Stimulated activated CD8-positive, alpha-beta memory T cell treated with anti-CD3 and anti-CD28 coated beads, Interleukin-15, amount 100 ng/mL, for 48 hours (primary cell): ENCODE measurements at regions not wholly inside any gene's neighbourhood (a gene's known extent, or its start where the extent isn't known, plus 50 kb on each side); places are given as distances from the start of the nearest gene placed in this dataset.
"Not testable (repeated sequence)": the region's sequence is repeated elsewhere in the genome, so short reads cannot be mapped to it uniquely, and the experiment has no call there.

Source experiments
- DNase-seq, 2 donors: peaks; one replicate each; pipeline ENCODE4 v3.0.0-alpha.2; 2020; ENCODE audit warnings: low read depth in 2 of 2

DNA sequence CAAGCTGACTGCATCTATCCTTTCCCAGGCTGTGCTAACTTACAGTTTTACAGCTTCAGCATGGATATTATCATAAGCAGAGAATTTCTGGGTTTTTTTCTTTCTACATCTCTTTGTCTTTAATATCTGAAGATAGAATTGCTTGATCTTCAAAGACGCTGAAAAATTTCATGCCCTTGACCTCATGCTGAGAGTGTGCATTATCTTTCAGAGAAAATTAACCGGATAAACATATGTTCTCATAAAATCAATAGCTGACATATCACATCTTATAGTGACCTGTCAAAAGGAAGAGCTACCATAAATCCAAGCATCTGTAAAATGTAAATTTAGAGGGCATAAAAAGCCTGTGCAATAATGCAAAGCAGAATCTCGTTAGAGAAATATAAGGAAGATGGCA lies 1704.1 kb upstream of the FLRT2 start:
- no peak for DNase-seq

DNA sequence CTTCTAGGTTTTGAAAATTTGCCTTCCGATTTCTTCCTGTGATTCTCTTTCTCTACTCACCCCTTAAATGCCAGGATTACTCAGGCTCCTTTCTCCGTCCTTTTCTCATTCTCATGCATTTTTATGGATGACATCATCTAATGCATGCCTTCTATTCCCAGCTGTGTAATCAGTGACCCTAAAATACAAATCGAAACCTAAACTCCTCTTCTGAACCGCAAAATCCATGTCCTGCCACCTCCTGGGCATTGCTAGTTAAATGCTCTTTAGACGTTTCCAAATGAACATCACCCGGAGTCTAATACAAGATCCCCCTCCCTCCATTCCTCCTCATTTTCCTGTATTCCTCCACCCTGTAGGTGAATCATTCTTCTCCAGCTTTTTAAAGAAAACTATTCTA lies 1703.1 kb upstream of the FLRT2 start:
- DNase-seq, result no peak

DNA sequence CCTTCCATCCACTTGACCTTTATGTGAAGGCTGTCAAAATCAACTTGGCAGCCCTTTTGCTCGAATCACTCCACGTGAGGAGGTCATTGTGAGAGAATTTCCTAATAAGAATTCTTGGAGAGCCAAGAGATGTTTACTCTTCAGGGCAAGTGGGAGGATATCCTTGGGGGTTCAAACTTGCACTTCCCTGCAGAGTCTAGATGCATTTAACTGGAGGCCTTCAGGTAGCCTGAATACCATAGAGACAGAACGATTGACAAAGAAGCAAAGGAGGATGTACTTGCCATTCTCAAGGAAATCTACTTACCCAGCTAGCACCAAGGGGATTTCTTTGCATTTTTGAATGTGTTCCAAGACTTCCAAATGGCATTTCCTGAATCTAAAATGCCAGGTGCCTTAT lies 1702.6 kb upstream of the FLRT2 start:
- no peak for DNase-seq

DNA sequence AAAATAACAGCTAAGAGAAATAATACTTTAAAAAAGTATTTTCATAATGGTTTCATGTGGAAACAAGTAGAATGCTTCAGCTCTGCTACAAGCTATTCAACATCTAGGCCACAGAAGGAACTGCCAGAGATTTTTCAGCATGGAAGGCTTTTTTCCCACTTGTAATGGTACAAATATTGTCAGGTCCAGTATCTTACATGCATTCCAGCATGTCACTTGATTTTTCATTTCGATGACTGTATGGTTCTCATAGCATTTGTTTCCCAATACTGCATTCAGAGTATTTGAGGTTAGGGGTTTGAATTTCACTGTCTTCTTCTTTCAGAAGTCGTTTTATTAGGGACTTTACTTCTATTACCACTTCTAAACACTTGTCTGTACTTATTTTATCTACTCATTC lies 1701.5 kb upstream of the FLRT2 start:
- DNase-seq, result no peak

DNA sequence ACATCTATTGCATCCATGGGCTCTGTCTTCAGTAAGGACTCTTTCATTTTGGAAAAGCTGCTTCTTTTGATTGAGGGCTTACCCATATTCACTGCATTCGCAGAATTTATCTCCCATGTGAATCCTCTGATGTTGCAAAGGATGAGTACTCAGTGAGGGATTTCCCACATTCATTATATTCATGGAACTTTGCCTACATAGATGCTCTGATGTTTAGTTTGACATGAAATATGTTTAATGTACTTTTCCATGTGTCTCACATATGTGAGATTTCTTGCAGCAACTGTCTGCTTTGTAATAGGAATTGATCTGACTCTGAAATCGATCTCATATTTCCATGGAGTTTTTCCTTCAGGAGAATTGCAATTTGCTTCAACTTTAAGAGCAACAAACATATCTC lies 1699.6 kb upstream of the FLRT2 start:
- no peak for DNase-seq

DNA sequence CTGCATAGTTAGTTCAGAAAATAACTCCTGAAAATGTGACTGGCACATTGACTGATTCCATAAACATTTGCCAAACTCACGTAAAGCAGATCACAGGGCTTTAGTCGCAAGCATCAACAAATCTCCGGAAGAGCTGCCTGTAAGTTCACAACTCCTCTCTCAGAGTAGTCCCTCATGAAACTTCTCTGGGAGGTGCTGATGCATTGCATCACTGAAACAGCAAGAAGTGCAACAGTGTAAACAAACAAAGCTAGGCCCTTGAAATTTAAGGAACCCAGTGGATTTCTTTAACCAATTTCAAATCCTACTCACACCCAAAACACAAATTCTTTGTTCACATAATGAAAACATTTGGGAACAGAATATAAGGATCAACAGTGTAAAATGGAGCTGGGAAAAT lies 1691.7 kb upstream of the FLRT2 start:
- DNase-seq, result no peak

DNA sequence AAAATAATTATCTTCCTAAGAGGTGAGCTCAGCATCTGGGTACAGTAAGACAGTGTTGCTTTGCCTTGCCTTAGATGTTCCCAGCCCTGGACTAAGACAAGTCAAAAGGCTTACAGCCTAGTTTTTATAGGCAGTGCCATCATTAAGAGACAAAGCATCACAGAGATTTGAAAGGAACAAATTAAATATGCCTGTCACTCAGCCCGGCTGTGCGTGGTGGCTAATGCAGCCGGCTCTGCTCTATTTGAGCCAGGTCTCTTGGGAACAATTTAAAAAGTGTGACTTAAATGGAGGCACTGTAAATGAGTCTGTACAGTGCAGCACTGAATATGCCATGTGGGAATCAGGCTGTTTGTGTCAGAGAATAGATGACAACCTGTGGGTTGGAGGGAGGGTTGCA lies 1687.4 kb upstream of the FLRT2 start:
- no peak for DNase-seq

DNA sequence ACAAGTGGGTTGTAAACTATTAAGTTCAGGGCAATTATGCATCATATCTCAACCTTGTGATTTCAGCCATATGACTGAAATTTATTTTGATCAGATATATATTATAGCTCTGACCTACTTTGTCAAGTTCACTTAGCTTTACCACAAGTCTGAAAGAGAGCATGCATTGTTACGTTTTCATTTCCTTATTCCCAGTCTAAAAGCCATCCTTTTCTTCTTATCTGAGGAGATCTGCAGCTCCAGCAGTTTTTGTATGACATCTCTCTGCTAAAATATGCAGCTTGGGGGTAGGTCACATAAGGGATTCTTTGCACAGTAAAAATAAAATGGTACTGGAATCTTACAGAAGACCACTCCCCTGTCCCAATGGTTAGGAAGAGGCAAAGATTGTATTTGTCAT lies 1682.8 kb upstream of the FLRT2 start:
- DNase-seq, result no peak

DNA sequence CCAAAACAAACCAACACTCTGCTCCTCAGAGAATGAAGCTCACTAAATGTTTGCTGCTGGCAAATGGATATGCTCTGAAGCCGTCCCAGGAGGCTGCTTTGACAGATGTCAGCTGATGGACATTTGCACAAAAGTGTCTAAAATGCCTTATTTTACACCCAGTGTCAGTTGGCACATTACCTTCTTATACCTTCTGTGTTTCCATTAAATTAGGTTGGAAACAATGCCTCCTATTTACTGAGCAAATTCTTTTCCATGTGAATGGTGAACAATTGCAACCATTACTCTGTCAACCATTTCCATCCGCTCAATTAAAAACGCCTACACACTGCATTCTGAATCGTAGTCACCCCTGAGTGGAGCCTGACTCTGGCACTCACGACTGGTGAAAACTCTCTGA lies 1679.9 kb upstream of the FLRT2 start:
- no peak for DNase-seq

DNA sequence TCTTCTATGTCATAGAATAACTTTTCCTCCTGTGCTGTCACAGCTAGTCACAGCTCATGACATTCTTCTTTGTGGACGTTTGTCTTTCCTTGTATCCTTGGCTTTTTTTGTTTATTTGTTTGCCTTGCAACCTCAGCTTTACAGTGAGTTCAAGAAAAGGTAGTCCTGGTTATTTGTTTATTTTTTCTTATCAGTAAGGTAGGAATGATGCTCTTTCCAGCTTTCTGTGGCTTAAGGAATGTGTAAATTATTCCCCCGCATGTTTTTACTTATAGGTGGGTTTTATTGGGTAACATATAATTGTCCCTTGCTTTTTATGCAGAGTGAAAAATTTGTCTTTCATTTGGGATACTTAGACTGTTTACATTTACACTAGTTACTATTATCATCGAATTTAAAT lies 1673.6 kb upstream of the FLRT2 start:
- no peak for DNase-seq

DNA sequence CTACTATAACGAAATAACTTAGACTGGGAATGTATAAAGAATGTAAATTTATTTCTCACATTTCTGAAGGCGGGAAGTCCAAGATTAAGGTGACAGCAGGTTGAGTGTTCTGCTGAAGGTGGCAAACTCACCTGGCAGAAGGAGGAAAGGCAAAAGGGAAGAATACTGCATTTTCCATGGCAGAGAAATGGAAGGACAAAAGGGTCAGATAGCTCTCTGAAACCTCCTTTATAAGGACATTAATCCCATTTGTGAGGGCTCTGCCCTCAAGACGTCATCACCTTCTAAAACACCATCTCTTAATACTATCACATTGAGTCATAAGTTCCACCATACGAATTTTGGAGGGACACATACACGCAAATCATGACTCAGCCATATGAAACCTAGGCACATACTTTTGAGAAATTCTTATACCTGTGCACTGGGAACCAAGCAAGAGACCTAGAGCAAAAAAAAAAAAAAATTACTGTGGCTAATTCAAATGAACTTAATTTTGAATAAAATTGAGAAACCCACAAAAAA lies 1669.3 kb upstream of the FLRT2 start:
- DNase-seq, result no peak

DNA sequence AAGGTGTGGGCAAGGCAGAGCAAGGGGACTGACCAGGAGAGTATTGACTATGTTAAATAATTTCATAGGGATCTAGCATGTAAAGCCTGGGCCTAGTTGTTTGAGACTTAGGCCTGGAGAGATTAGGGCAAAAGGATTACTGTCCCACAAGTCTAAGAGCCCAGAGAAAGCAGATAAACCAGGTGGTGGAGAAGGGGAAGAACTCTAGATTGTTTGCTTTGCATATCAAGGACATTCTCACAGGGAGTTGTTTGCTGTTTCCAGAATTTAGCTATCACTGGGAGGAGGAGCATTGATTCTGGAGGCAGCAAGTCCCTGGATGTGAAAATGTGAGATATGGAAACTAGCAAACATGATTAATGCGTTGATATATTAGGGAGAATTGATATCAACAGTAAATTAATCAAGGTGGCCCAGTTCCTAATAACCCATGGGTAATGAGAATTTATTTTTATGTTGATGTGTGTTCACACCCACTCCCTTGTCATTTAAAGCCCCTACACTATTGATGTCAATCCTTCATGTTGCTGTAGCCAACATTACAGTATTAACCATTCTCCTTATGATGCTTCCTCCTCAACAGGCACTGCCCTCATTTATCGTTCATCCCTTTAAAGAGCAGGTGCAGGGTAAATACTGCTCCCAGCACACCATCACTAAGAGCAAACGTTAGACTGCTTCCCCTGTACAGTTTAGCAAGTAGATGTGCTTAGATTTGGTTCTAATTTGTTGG lies 1666.7 kb upstream of the FLRT2 start:
- no peak for DNase-seq

DNA sequence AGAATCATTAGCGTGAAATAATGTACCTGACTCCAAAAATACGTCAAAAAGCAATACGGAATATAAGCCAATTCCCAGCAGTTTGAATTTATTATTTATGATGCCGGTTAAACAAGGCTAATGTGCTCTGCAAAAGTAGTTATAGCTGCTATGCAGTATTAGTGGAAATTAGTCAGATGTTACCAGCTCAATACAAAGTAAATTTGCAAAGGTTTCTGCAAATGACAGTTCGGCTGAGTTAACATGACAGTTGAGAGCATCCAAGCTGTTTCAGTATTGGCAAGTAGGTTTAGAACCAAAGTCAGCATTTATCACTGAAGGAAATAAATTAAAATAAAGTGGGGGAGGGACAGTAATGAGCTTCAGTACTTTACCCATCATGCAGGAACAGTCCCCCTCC lies 1665.8 kb upstream of the FLRT2 start:
- DNase-seq, result no peak

DNA sequence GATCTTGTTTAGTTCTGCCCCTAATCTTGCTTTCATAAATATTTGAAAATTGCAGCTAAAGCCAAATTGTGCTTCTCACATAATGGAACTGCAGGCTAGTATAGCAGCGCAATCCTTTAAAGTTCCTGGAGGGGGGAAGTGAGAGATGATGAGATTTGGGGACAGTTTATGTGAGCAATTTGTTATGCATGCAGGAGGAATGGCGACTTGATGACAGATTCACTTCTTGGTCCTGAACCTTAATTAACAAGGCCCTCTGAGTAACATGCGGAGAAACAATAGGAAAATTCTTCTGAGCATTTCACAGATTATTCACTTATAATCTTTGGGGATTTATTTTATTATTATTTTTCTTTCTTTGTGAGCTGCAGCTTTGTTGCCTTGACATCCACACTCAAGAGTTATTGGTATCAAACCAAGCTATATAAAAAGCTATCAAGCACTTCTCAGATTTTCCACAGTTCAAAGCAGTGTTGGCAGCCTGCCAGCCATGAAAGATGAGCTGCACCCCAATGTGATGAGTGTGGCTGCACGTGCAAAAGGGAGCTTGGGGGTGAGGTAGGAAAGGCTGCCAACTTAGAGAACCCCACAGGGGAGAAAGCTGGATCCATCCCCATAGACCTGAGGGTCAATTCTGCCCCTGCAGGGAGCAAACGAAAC lies 1662.2 kb upstream of the FLRT2 start:
- no peak for DNase-seq

DNA sequence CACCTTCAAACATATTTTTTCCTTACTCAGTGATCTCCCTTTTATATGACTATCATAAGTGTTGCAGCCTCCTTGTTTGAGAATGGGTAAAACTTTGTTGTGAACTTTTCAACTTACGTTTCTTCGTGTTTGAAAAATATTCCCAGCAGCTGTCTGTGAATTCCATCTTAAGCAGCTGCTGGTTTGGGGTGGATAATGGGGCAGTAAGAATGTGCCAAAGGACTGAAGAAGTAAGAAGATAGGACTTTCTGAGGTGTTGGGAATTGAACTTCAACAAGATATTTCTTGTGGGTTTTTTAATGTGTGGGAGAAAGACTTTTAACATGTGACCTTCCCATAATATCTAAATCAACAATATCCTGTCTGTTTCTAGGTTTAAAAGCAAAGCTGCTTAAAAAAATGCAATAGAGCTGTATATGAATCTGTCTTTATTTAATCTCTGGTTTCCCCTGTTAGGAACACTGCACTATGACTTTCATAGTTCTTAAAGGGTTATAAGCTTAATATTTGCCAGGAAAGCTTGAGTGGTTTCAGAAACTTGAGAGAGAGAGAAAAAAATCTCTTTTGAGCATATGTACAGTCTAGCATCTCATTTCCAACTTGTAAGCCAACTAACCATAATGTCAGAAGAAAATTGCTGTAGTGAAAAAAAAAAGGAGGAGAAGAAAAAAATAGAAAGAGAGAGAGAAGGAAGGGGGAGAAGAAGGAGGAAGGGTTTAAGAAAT lies 1659.2 kb upstream of the FLRT2 start:
- DNase-seq, result no peak

DNA sequence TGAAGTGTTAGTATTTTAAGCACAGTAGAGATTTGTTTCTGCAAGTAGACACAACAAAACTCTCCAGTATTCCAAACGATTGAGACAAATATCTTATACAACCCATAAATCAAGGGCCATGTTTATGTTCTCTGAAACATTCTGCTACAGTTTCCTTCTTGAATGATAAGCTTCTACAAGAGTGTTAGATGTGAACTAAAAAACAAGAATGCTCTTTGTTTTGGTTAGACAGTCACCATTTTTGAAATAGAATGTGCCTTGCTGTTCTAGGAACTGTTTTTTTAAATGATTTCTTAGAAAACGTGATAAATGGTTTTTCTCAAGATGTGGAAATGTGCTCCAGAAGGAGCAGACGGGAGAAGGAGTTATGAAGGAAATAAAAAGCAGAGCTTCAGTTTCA lies 1656.3 kb upstream of the FLRT2 start:
- no peak for DNase-seq

DNA sequence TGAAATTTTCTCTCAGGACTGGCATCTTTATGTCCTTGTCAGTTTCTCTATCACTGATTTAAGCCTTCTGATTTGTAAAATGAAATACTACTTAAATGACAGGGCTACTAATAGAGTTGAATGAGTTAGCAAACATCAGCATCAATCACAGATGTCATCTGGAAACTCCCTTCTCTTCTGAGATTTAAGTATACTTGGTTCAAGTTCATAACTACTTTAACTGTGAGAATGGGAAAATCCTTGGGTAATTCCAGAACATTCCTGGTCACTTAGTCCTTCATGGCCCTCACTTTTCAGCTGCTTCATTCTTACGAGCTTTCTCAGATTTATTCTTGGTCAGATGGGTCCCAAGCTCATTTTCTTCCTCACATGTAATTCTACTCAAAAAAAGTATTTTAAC lies 1655.3 kb upstream of the FLRT2 start:
- no peak for DNase-seq

DNA sequence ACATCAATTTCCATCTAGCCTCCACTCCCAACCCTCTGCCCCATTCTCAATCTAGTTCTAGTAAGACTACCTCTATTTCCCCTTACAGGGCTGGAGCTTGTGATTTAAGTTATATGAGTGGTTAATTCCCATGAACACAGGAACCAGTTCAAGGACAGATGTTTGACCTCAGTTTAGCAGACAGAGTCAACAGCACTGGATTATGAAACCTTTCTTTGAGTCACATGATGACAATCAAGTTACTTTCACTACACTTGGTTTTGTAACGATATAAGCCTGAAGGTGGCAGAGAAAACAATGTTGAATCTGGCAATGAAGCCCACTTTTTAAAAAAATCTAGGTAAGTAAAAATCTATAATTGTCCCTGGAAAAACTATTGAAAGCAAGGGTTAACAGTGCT lies 1646.2 kb upstream of the FLRT2 start:
- DNase-seq, result no peak

DNA sequence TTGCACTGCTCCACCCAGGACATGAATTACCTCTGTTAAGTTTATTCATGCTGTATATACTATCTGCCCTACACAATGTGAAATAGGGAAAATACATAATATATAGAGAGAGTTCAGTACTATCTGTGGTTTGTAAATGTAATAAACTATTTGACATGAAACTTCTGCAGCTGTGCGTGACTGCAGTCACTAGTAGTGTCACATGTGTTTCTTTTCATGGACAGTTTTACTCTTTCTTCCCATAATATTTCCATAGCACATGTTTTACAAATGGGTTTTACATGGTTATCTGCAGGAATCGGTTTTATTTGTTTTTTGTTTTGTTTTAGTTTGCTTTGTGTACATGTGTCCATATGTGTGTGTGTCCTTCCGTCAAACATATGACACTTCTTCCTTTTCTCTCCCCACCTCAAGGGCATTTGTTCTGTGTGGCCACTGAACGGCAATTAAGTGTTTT lies 1644.1 kb upstream of the FLRT2 start:
- no peak for DNase-seq

DNA sequence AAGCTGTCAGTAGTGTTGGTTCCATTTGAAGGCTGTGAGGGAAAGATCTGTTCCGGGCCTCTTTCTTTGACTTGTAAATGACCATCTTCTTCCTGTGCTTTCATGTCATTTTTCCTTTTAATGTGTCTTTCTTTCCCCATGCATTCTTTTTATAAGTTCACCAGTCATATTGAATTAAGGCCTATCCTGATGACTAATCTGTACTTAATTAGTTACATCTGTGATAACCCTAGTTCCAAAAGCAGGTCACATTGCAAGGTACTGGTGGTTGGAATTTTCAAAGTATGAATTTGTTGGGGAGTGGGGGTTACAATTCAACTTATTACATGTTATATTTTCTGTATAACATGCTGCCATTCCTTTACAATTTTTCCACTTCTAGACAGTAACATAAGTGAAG lies 1642.1 kb upstream of the FLRT2 start:
- DNase-seq, result no peak

DNA sequence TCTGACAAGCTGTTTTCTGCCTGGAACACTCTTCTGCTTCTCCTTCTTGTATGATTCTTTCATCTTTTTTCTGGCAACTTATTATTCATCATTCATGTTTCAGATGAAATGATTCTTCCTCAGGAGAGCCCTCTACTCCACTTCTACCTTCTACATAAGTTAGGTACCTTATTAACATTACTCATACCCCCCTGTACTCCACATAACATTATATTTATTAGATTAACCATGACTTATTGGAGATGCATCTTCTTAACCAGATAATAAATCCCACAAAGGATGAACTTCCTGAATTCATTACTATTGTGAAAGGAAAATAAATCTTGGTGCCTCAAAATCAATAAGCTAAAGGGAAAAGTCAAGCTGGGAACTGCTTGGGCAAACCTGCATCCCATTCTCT lies 1636.5 kb upstream of the FLRT2 start:
- DNase-seq, result no peak

DNA sequence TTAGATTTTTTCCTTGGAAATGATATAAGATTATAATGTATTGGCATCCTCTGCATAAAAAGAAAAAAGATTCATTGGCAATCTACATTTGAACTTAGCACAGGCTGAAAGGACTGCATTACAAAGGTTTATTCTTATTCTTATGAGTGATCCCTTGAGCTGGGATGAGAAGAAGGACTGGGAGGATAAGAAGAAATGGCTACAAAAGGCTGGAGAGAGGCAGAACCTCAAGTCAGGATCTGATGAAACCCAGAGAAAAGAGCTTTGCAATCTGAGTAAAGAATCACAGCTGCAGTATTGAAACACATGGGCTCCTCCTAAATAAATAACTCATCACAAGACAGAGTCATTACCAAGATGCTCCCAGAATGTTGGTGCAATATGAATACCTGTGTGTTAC lies 1635.4 kb upstream of the FLRT2 start:
- DNase-seq, result no peak

DNA sequence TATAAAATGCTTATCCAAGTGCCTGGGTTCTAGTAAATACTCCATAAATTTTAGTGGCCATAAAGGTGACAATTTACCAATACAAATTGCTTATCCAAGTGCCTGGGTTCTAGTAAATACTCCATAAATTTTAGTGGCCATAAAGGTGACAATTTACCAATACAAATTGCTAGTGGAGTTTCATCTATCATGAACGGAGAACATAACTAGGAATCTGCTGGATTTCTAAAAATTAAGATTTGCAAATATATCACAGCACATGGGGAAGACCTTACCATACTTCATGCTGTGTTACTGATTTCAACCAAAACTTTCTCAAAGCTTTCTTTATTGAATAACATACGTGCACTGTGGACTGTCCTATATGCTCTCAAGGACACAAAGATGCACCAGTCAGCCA lies 1631.4 kb upstream of the FLRT2 start:
- DNase-seq, result not testable (repeated sequence)
